ENCODE measurements at regions not wholly inside any gene's neighbourhood (a gene's known extent, or its start where the extent isn't known, plus 50 kb on each side); places are given as distances from the start of the nearest gene placed in this dataset.
"Not testable (repeated sequence)": the region's sequence is repeated elsewhere in the genome, so short reads cannot be mapped to it uniquely, and the experiment has no call there.

DNA sequence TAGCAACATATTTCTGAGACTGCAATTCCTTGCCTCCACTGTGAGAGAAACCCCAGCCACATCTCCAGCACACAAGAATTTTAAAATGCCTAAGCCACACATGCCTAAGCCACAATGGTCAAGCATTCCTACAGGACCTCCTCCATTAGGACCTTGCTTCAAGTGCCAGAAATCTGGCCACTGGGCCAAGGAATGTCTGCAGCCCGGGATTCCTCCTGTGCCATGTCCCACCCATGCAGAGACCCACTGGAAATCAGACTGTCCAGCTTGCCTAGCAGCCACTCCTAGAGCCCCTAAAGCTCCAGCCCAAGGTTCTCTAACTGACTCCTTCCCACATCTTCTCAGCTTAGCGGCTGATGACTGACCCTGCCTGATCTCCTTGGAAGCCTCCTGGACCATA, 117.5 kb downstream of the AHR start:
- Mint-ChIP-seq H3K9me3 (ENCODE audit: unreplicated experiment) (no peaks in the 10 kb centered on the region), H3K4me3 (ENCODE audit: unreplicated experiment) (no peak overlapping the region), H3K36me3 (ENCODE audit: low read depth, unreplicated experiment) (no peaks in the 10 kb centered on the region), H3K27ac (ENCODE audit: unreplicated experiment) (no peak overlapping the region), H3K4me1 (ENCODE audit: low read depth, unreplicated experiment) (peaks cover 3% of the 10 kb centered on the region), H3K27me3 (ENCODE audit: low read depth, unreplicated experiment) (no peaks in the 10 kb centered on the region)
- DNase-seq (ENCODE audit: low read depth), result peak; percentile 54
- Histone ChIP-seq H3K36me3 (ENCODE audit: insufficient read depth, low read length) (no peaks in the 10 kb centered on the region), H3K4me1 (ENCODE audit: insufficient read depth, low read length) (no peaks in the 10 kb centered on the region), H3K9ac (ENCODE audit: low read length) (no peak overlapping the region), H3K27me3 (ENCODE audit: insufficient read depth, low read length) (no peaks in the 10 kb centered on the region), H3K79me2 (ENCODE audit: insufficient read depth, low read length) (no peaks in the 10 kb centered on the region), H2AFZ (ENCODE audit: low read depth, low read length) (no peak overlapping the region), H3K4me3 (ENCODE audit: insufficient read depth, low read depth, low read length) (no peak overlapping the region), H3K4me2 (ENCODE audit: low read length) (no peak overlapping the region), H4K20me1 (ENCODE audit: insufficient read depth, low read length) (no peaks in the 10 kb centered on the region), H3K9me3 (ENCODE audit: insufficient read depth, low read depth, low read length) (no peaks in the 10 kb centered on the region), H3K27ac (ENCODE audit: low read depth, low read length) (no peak overlapping the region)
- TF ChIP-seq CTCF (IDR thresholded peaks at IDR 0.05; ENCODE audit: insufficient read depth, low read depth, low read length) (no peak), EZH2 (IDR thresholded peaks at IDR 0.05; ENCODE audit: insufficient read depth, low read length) (no peak)
- no peak for FAIRE-seq

GRCh38 chr7:17420308-17421015, 122.0 kb downstream of the AHR start:
- H3K4me1 Mint-ChIP-seq (ENCODE audit: low read depth, unreplicated experiment); H3K9ac ChIP-seq (ENCODE audit: low read length); H4K20me1 ChIP-seq (ENCODE audit: insufficient read depth, low read length); H3K79me2 ChIP-seq (ENCODE audit: insufficient read depth, low read length); H3K4me3 Mint-ChIP-seq (ENCODE audit: unreplicated experiment); H3K36me3 Mint-ChIP-seq (ENCODE audit: low read depth, unreplicated experiment); H2AFZ ChIP-seq (ENCODE audit: low read depth, low read length); H3K9me3 ChIP-seq (ENCODE audit: insufficient read depth, low read depth, low read length); H3K27ac Mint-ChIP-seq (ENCODE audit: unreplicated experiment); FAIRE-seq; H3K4me2 ChIP-seq (ENCODE audit: low read length); H3K27me3 ChIP-seq (ENCODE audit: insufficient read depth, low read length); H3K4me1 ChIP-seq (ENCODE audit: insufficient read depth, low read length); H3K27me3 Mint-ChIP-seq (ENCODE audit: low read depth, unreplicated experiment); H3K27ac ChIP-seq (ENCODE audit: low read depth, low read length); H3K36me3 ChIP-seq (ENCODE audit: insufficient read depth, low read length); H3K4me3 ChIP-seq (ENCODE audit: insufficient read depth, low read depth, low read length); H3K9me3 Mint-ChIP-seq (ENCODE audit: unreplicated experiment): not testable (repeated sequence)
- DNase-seq (ENCODE audit: low read depth), result peak; percentile 70

- H3K36me3 Mint-ChIP-seq (ENCODE audit: low read depth, unreplicated experiment), result no peaks in the 10 kb centered on the region
- no peaks in the 10 kb centered on the region for H3K4me1 ChIP-seq (ENCODE audit: insufficient read depth, low read length)
- H3K27me3 ChIP-seq (ENCODE audit: insufficient read depth, low read length), result no peaks in the 10 kb centered on the region
- no peaks in the 10 kb centered on the region for H3K79me2 ChIP-seq (ENCODE audit: insufficient read depth, low read length)
- H3K4me2 ChIP-seq (ENCODE audit: low read length), result no peak overlapping the region
- no peak for TF ChIP-seq CTCF (IDR thresholded peaks at IDR 0.05; ENCODE audit: insufficient read depth, low read depth, low read length)
- TF ChIP-seq EZH2 (IDR thresholded peaks at IDR 0.05; ENCODE audit: insufficient read depth, low read length), result no peak
- H3K4me3 Mint-ChIP-seq (ENCODE audit: unreplicated experiment), result no peak overlapping the region
- H3K9me3 Mint-ChIP-seq (ENCODE audit: unreplicated experiment), result peaks cover 7% of the 10 kb centered on the region
- no peak overlapping the region for H3K27ac Mint-ChIP-seq (ENCODE audit: unreplicated experiment)
- H3K4me3 ChIP-seq (ENCODE audit: insufficient read depth, low read depth, low read length), result no peak overlapping the region
- no peaks in the 10 kb centered on the region for H3K9me3 ChIP-seq (ENCODE audit: insufficient read depth, low read depth, low read length)
- H2AFZ ChIP-seq (ENCODE audit: low read depth, low read length), result no peak overlapping the region
- H3K36me3 ChIP-seq (ENCODE audit: insufficient read depth, low read length), result no peaks in the 10 kb centered on the region
- no peaks in the 10 kb centered on the region for H3K27me3 Mint-ChIP-seq (ENCODE audit: low read depth, unreplicated experiment)
- FAIRE-seq, result no peak
- H3K4me1 Mint-ChIP-seq (ENCODE audit: low read depth, unreplicated experiment), result peaks cover 5% of the 10 kb centered on the region
- H3K9ac ChIP-seq (ENCODE audit: low read length), result no peak overlapping the region
- no peak overlapping the region for H3K27ac ChIP-seq (ENCODE audit: low read depth, low read length)
- no peaks in the 10 kb centered on the region for H4K20me1 ChIP-seq (ENCODE audit: insufficient read depth, low read length)
- no peak for DNase-seq (ENCODE audit: low read depth)
Measured at GRCh38 chr7:17421941-17422340, 123.5 kb downstream of the AHR start.

Data from astrocyte (in vitro differentiated cells and primary cell).